Embryonic facial prominence (tissue), 1 donor: ENCODE measurements at regions not wholly inside any gene's neighbourhood (a gene's known extent, or its start where the extent isn't known, plus 50 kb on each side); places are given as distances from the start of the nearest gene placed in this dataset.

Experiments
- DNase-seq: peaks from one replicate; pipeline ENCODE4 v3.0.0-alpha.2; 2016; ENCODE audit errors: extremely low spot score

- no peak for DNase-seq
These were observed 377.1 kb downstream of the VPS13C start for GRCh38 chr15:61682891-61683735.

GRCh38 chr15:61681676-61682075 is 378.6 kb downstream of the VPS13C start:
- DNase-seq = no peak

GRCh38 chr15:61681038-61681418 is 379.2 kb downstream of the VPS13C start:
- no peak for DNase-seq

GRCh38 chr15:61680260-61681037 is 379.8 kb downstream of the VPS13C start:
- DNase-seq = no peak

GRCh38 chr15:61671736-61672135 is 388.5 kb downstream of the VPS13C start:
- DNase-seq = no peak

- no peak for DNase-seq
These were observed 391.8 kb downstream of the VPS13C start for GRCh38 chr15:61668444-61668843.

- DNase-seq = no peak
These were observed 398.5 kb downstream of the VPS13C start for GRCh38 chr15:61661791-61662190.

GRCh38 chr15:61660579-61660978 is 399.7 kb downstream of the VPS13C start:
- DNase-seq = no peak

- no peak for DNase-seq
These were observed 400.6 kb downstream of the VPS13C start for GRCh38 chr15:61659566-61660190.

GRCh38 chr15:61657461-61657860 is 402.8 kb downstream of the VPS13C start:
- DNase-seq = no peak

- DNase-seq = no peak
These were observed 403.9 kb downstream of the VPS13C start for GRCh38 chr15:61656391-61656790.

GRCh38 chr15:61655881-61656280 is 404.4 kb downstream of the VPS13C start:
- no peak for DNase-seq

- DNase-seq = no peak
These were observed 405.3 kb downstream of the VPS13C start for GRCh38 chr15:61654918-61655317.

- no peak for DNase-seq
These were observed 406.1 kb downstream of the VPS13C start for GRCh38 chr15:61654002-61654740.

GRCh38 chr15:61653110-61653509 is 407.1 kb downstream of the VPS13C start:
- no peak for DNase-seq

GRCh38 chr15:61651267-61651666 is 409.0 kb downstream of the VPS13C start:
- DNase-seq = no peak

- no peak for DNase-seq
These were observed 411.2 kb downstream of the VPS13C start for GRCh38 chr15:61649046-61649445.

GRCh38 chr15:61644550-61644949 is 415.4 kb upstream of the RORA start:
- no peak for DNase-seq

- no peak for DNase-seq
These were observed 412.5 kb upstream of the RORA start for GRCh38 chr15:61641645-61642044.

GRCh38 chr15:61640756-61641155 is 411.7 kb upstream of the RORA start:
- DNase-seq = no peak

- DNase-seq = no peak
These were observed 410.4 kb upstream of the RORA start for GRCh38 chr15:61639491-61639890.

- DNase-seq = no peak
These were observed 405.7 kb upstream of the RORA start for GRCh38 chr15:61634837-61635236.
